Neural crest cell (in vitro differentiated cells): ENCODE measurements at regions not wholly inside any gene's neighbourhood (a gene's known extent, or its start where the extent isn't known, plus 50 kb on each side); places are given as distances from the start of the nearest gene placed in this dataset.

ENCODE experiments used
- DNase-seq: peaks from one replicate; pipeline ENCODE4 v3.0.0; 2021; ENCODE audit warnings: low read depth, mixed read lengths, low spot score
- H3K27ac Mint-ChIP-seq: one replicate; pipeline ENCODE4 v1.8.0; 2021; ENCODE audit warnings: mild to moderate bottlenecking, mixed read lengths; ENCODE audit not compliant: unreplicated experiment
- H3K27me3 Mint-ChIP-seq: 2 replicates; pipeline ENCODE4 v1.8.0; 2021; ENCODE audit warnings: low read depth, mild to moderate bottlenecking, mixed read lengths
- H3K36me3 Mint-ChIP-seq: 2 replicates; pipeline ENCODE4 v1.8.0; 2021; ENCODE audit warnings: low read depth, mild to moderate bottlenecking, mixed read lengths
- H3K4me1 Mint-ChIP-seq: 2 replicates; pipeline ENCODE4 v1.8.0; 2021; ENCODE audit warnings: mixed read lengths
- H3K4me3 Mint-ChIP-seq: one replicate; pipeline ENCODE4 v1.8.0; 2021; ENCODE audit warnings: mild to moderate bottlenecking, mixed read lengths
- H3K9me3 Mint-ChIP-seq: 2 replicates; pipeline ENCODE4 v1.8.0; 2021; ENCODE audit warnings: mixed read lengths
- TF ChIP-seq, protein P1 (sequence below): fragments of 200-600 bp; sonication (generic); conservative IDR thresholded peaks from 2 replicates; pipeline ENCODE4 v1.5.0; 2021; ENCODE audit warnings: antibody characterized with exemption, mild to moderate bottlenecking

- no peak overlapping the region for H3K4me3 Mint-ChIP-seq
- H3K4me1 Mint-ChIP-seq = no peaks in the 10 kb centered on the region
- DNase-seq = no peak
- H3K9me3 Mint-ChIP-seq = no peaks in the 10 kb centered on the region
- H3K27me3 Mint-ChIP-seq = no peaks in the 10 kb centered on the region
- H3K36me3 Mint-ChIP-seq = no peaks in the 10 kb centered on the region
- no peak overlapping the region for H3K27ac Mint-ChIP-seq
- TF ChIP-seq, protein P1, sequence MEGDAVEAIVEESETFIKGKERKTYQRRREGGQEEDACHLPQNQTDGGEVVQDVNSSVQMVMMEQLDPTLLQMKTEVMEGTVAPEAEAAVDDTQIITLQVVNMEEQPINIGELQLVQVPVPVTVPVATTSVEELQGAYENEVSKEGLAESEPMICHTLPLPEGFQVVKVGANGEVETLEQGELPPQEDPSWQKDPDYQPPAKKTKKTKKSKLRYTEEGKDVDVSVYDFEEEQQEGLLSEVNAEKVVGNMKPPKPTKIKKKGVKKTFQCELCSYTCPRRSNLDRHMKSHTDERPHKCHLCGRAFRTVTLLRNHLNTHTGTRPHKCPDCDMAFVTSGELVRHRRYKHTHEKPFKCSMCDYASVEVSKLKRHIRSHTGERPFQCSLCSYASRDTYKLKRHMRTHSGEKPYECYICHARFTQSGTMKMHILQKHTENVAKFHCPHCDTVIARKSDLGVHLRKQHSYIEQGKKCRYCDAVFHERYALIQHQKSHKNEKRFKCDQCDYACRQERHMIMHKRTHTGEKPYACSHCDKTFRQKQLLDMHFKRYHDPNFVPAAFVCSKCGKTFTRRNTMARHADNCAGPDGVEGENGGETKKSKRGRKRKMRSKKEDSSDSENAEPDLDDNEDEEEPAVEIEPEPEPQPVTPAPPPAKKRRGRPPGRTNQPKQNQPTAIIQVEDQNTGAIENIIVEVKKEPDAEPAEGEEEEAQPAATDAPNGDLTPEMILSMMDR = no peak
Observed at GRCh38 chr9:1248743-1249142, 198.6 kb downstream of the DMRT2 start.

GRCh38 chr9:1253064-1253979 lies 203.2 kb downstream of the DMRT2 start:
- Mint-ChIP-seq H3K27me3 (no peaks in the 10 kb centered on the region), H3K36me3 (no peaks in the 10 kb centered on the region), H3K4me1 (no peaks in the 10 kb centered on the region), H3K27ac (no peak overlapping the region), H3K4me3 (no peak overlapping the region), H3K9me3 (no peaks in the 10 kb centered on the region)
- TF ChIP-seq, protein P1 = no peak
- DNase-seq = no peak

GRCh38 chr9:1254071-1254470 lies 203.9 kb downstream of the DMRT2 start:
- no peak overlapping the region for H3K27ac Mint-ChIP-seq
- TF ChIP-seq, protein P1 = no peak
- no peaks in the 10 kb centered on the region for H3K27me3 Mint-ChIP-seq
- H3K4me1 Mint-ChIP-seq = no peaks in the 10 kb centered on the region
- H3K4me3 Mint-ChIP-seq = no peak overlapping the region
- H3K9me3 Mint-ChIP-seq = no peaks in the 10 kb centered on the region
- DNase-seq = no peak
- no peaks in the 10 kb centered on the region for H3K36me3 Mint-ChIP-seq

DNA sequence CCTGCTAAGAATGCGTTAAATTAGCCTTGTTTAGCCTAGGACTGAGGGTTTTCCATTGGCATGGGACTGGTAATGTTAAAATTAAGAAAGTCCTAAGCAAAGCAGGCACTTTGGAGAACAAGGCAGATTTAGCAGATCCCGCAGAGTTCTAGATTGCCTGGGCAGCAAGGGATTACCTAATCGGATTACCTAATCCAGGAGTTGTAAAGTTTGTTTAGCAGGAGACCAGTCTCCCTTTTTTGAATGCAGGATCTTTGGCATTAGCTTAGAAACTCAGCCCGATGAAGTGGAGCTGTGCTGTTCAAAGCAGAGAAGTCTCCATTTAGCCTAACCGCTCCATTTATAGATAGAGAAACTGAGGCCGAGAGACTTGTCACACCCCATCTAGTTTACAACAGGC lies 206.0 kb downstream of the DMRT2 start:
- Mint-ChIP-seq H3K4me3 (no peak overlapping the region), H3K36me3 (no peaks in the 10 kb centered on the region), H3K27me3 (no peaks in the 10 kb centered on the region), H3K27ac (no peak overlapping the region), H3K9me3 (no peaks in the 10 kb centered on the region), H3K4me1 (no peaks in the 10 kb centered on the region)
- DNase-seq = no peak
- TF ChIP-seq, protein P1 = no peak

GRCh38 chr9:1261266-1261665 lies 211.1 kb downstream of the DMRT2 start:
- Mint-ChIP-seq H3K4me3 (no peak overlapping the region), H3K27ac (no peak overlapping the region), H3K9me3 (peaks cover 5% of the 10 kb centered on the region), H3K27me3 (no peaks in the 10 kb centered on the region), H3K4me1 (no peaks in the 10 kb centered on the region), H3K36me3 (no peaks in the 10 kb centered on the region)
- DNase-seq = no peak
- TF ChIP-seq, protein P1 = no peak
